ENCODE measurements at regions not wholly inside any gene's neighbourhood (a gene's known extent, or its start where the extent isn't known, plus 50 kb on each side); places are given as distances from the start of the nearest gene placed in this dataset.

DNA sequence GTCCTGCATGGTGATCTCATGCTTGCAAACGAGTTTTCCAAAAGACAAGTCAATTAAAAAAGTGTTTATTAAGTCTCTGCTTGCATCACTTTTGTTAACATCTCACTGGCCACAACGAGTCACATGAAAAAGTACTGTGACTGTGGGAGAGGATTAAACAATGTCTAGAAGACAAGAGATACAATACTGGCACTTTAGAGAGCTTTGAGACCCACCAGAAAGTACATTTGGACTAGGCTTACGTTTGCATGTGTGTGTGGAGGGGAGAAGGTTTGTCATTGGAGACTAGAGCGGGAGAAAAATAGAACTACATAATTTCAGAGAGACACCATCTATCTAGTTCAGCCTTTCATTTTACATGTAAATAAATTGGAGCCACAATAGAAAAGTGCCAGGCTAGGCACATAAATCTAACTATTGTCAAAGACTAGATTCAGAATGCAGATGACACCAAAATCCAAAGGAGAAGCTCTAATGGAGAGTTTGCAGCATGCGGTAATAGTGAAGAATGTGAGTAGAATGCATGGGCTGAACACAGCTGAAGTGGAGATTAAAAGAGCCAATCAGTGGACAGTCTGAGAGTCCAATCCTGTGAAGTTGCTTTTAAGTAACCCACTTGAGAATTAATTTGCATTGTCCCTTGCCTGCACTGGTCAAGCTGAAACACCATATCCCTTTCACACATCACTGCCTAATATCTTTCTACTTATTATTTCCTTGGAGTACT, 977.4 kb upstream of the FAT3 start:
- TF ChIP-seq TAF1 (IDR thresholded peaks at IDR 0.05; ENCODE audit: borderline replicate concordance, insufficient read depth, low read length): no peak
- TF ChIP-seq, protein P1, sequence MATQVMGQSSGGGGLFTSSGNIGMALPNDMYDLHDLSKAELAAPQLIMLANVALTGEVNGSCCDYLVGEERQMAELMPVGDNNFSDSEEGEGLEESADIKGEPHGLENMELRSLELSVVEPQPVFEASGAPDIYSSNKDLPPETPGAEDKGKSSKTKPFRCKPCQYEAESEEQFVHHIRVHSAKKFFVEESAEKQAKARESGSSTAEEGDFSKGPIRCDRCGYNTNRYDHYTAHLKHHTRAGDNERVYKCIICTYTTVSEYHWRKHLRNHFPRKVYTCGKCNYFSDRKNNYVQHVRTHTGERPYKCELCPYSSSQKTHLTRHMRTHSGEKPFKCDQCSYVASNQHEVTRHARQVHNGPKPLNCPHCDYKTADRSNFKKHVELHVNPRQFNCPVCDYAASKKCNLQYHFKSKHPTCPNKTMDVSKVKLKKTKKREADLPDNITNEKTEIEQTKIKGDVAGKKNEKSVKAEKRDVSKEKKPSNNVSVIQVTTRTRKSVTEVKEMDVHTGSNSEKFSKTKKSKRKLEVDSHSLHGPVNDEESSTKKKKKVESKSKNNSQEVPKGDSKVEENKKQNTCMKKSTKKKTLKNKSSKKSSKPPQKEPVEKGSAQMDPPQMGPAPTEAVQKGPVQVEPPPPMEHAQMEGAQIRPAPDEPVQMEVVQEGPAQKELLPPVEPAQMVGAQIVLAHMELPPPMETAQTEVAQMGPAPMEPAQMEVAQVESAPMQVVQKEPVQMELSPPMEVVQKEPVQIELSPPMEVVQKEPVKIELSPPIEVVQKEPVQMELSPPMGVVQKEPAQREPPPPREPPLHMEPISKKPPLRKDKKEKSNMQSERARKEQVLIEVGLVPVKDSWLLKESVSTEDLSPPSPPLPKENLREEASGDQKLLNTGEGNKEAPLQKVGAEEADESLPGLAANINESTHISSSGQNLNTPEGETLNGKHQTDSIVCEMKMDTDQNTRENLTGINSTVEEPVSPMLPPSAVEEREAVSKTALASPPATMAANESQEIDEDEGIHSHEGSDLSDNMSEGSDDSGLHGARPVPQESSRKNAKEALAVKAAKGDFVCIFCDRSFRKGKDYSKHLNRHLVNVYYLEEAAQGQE (IDR thresholded peaks at IDR 0.05; ENCODE audit: insufficient read depth in 1 of 2, low read depth in 2 of 2, low read length in 2 of 2): no peak
- no peak for TF ChIP-seq SIN3A (IDR thresholded peaks at IDR 0.05; ENCODE audit: borderline replicate concordance, insufficient read depth, low read length)
- no peak for TF ChIP-seq POLR2AphosphoS5 (IDR thresholded peaks at IDR 0.05; ENCODE audit: low read depth, low read length)
- TF ChIP-seq FOXP2 (optimal IDR thresholded peaks at IDR 0.05; ENCODE audit: borderline replicate concordance, extremely low read depth, extremely low read length, insufficient read depth): no peak

DNA sequence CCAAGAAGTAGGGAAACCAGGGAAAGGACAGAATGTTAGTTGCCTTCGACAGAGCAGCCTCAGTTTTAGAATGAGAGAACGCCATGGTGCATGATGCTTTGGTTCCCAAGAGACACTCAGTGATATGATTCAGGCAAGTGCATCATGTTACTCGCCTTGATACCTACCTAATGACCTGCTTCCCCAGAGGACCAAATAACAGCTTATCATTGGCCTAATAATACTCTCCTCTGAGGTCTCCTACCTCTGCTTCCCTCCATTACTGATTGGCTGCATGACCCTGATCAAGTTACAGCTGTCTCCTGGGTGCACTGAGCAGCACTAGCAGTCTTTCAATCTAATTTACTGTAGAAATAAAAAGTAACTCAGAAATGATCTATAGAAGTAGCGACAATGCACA, 979.7 kb upstream of the FAT3 start:
- TF ChIP-seq, protein P1 (IDR thresholded peaks at IDR 0.05; ENCODE audit: insufficient read depth in 1 of 2, low read depth in 2 of 2, low read length in 2 of 2): no peak
- TF ChIP-seq TAF1 (IDR thresholded peaks at IDR 0.05; ENCODE audit: borderline replicate concordance, insufficient read depth, low read length) (no peak), POLR2AphosphoS5 (IDR thresholded peaks at IDR 0.05; ENCODE audit: low read depth, low read length) (no peak), SIN3A (IDR thresholded peaks at IDR 0.05; ENCODE audit: borderline replicate concordance, insufficient read depth, low read length) (no peak), FOXP2 (optimal IDR thresholded peaks at IDR 0.05; ENCODE audit: borderline replicate concordance, extremely low read depth, extremely low read length, insufficient read depth) (no peak)

DNA sequence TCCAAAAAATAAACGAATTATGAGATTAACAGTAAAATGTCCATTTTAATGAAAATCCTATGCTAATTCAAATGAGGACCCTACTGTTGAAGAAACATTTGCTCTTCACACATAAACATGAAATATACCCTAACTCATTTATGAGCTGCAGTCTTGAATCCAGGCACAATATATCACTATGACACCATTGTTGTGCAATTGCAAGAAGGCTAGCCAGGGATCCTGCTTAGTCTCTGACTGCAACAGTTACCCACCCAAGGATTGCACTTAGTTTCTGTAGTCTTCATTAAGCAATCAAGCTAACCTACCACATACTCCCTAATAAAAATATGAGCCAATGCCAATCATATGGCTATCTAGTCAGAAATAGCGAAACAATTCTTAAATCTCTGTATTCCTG, 981.0 kb upstream of the FAT3 start:
- TF ChIP-seq, protein P1 (IDR thresholded peaks at IDR 0.05; ENCODE audit: insufficient read depth in 1 of 2, low read depth in 2 of 2, low read length in 2 of 2): no peak
- TF ChIP-seq SIN3A (IDR thresholded peaks at IDR 0.05; ENCODE audit: borderline replicate concordance, insufficient read depth, low read length) (no peak), FOXP2 (optimal IDR thresholded peaks at IDR 0.05; ENCODE audit: borderline replicate concordance, extremely low read depth, extremely low read length, insufficient read depth) (no peak), TAF1 (IDR thresholded peaks at IDR 0.05; ENCODE audit: borderline replicate concordance, insufficient read depth, low read length) (no peak), POLR2AphosphoS5 (IDR thresholded peaks at IDR 0.05; ENCODE audit: low read depth, low read length) (no peak)

DNA sequence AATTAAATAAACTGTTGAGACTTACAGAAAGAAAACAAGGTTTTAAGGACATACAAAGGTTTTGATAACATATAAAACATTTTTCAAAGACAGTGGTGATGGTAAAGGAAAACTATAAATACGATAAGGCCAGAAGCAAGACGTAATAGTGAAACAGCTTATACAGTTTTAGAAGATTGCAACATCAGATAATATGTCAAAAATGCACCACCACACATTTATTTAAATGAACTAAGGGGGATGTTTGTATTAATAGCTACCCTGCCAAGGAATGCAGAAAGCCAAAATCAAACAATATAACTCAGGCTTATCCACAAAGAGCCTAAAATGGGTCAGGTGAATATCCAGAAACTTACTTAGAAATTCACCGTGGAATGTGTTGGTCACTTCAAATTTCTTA, 981.6 kb upstream of the FAT3 start:
- TF ChIP-seq POLR2AphosphoS5 (IDR thresholded peaks at IDR 0.05; ENCODE audit: low read depth, low read length): no peak
- TF ChIP-seq TAF1 (IDR thresholded peaks at IDR 0.05; ENCODE audit: borderline replicate concordance, insufficient read depth, low read length): no peak
- TF ChIP-seq SIN3A (IDR thresholded peaks at IDR 0.05; ENCODE audit: borderline replicate concordance, insufficient read depth, low read length): no peak
- TF ChIP-seq FOXP2 (optimal IDR thresholded peaks at IDR 0.05; ENCODE audit: borderline replicate concordance, extremely low read depth, extremely low read length, insufficient read depth): no peak
- TF ChIP-seq, protein P1 (IDR thresholded peaks at IDR 0.05; ENCODE audit: insufficient read depth in 1 of 2, low read depth in 2 of 2, low read length in 2 of 2): no peak
